ENCODE measurements at regions not wholly inside any gene's neighbourhood (a gene's known extent, or its start where the extent isn't known, plus 50 kb on each side); places are given as distances from the start of the nearest gene placed in this dataset.

DNA sequence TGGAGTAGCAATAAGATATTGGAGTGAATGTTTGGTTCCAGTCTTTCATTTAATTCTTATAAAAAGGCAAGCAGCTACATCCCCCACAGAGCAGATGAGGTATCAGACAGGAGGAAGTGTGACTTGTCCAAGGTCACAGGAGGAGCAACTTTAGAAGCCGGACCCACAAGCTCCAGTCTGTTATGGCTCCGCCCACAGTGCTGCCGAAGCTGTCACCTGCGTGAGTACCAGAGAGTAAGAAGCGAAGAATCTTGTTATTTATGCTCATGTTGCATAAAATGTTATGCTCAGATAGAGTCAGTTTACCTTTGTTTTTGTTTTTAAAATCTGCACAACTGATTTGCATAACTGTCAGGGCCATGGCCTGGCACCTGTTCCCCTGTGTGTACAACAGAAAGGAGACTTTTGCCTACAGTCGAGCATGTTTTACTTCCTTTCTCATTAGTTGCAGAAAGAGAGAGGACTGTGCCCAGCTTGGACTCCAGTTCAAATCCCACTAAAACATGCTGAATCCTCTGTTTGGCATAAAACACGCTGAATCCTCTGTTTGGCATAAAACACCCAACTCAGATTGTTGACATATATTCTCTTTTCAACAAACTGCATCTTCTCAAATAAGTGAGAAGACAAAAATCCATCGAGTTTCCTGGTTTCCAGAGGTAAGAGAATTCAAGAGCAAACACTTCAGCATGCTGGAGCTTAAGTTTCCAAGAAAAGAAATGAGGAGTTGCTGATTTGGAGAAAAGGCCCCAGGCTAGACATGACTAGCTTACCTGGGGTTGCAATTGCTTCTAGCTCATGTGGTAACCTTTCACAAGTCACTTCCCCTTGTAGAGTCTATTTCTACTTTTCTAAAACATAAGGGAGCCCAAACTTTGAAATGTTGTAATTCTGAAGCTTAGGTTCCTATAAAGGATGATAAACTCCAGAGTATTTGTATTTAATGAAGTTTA, 409.8 kb upstream of the ZMIZ1 start:
- H3K27ac ChIP-seq (ENCODE audit: poor library complexity, severe bottlenecking) = no peak overlapping the region
- no peaks in the 10 kb centered on the region for H3K4me1 ChIP-seq (ENCODE audit: insufficient read depth, poor library complexity, severe bottlenecking)
- H3K4me3 ChIP-seq (ENCODE audit: severe bottlenecking) = no peak overlapping the region
- DNase-seq (ENCODE audit: low spot score) (no peak), ATAC-seq (ENCODE audit: low read depth) (no peak)
- TF ChIP-seq, protein P1, sequence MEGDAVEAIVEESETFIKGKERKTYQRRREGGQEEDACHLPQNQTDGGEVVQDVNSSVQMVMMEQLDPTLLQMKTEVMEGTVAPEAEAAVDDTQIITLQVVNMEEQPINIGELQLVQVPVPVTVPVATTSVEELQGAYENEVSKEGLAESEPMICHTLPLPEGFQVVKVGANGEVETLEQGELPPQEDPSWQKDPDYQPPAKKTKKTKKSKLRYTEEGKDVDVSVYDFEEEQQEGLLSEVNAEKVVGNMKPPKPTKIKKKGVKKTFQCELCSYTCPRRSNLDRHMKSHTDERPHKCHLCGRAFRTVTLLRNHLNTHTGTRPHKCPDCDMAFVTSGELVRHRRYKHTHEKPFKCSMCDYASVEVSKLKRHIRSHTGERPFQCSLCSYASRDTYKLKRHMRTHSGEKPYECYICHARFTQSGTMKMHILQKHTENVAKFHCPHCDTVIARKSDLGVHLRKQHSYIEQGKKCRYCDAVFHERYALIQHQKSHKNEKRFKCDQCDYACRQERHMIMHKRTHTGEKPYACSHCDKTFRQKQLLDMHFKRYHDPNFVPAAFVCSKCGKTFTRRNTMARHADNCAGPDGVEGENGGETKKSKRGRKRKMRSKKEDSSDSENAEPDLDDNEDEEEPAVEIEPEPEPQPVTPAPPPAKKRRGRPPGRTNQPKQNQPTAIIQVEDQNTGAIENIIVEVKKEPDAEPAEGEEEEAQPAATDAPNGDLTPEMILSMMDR (IDR thresholded peaks at IDR 0.05; ENCODE audit: poor library complexity, severe bottlenecking) = no peak
- H3K36me3 ChIP-seq (ENCODE audit: low read depth) = no peaks in the 10 kb centered on the region
- H3K27me3 ChIP-seq (ENCODE audit: insufficient read depth, poor library complexity, severe bottlenecking) = peaks cover 7% of the 10 kb centered on the region
- H3K9me3 ChIP-seq (ENCODE audit: severe bottlenecking) = no peaks in the 10 kb centered on the region

DNA sequence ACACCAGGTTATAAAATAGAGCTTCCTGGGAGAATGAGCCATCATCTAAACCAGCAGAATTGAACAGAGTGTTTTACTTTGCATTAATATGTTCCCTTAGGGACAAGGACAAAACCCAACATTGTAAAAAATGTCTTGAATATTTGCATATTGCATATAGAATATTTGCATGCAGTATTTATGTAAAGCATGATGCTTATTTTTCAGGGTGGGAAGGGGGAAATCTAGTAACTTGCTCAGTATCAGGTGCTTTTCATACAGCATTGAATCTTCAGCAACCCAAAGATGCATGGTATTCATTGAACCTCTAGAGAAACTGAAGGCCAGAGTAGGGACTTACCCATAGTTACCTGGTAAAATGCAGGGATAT, 409.2 kb upstream of the ZMIZ1 start:
- no peak overlapping the region for H3K4me3 ChIP-seq (ENCODE audit: severe bottlenecking)
- TF ChIP-seq, protein P1 (IDR thresholded peaks at IDR 0.05; ENCODE audit: poor library complexity, severe bottlenecking) = no peak
- no peak overlapping the region for H3K27ac ChIP-seq (ENCODE audit: poor library complexity, severe bottlenecking)
- DNase-seq (ENCODE audit: low spot score) = no peak
- peaks cover under 1% of the 10 kb centered on the region for H3K27me3 ChIP-seq (ENCODE audit: insufficient read depth, poor library complexity, severe bottlenecking)
- no peaks in the 10 kb centered on the region for H3K9me3 ChIP-seq (ENCODE audit: severe bottlenecking)
- H3K36me3 ChIP-seq (ENCODE audit: low read depth) = no peaks in the 10 kb centered on the region
- no peaks in the 10 kb centered on the region for H3K4me1 ChIP-seq (ENCODE audit: insufficient read depth, poor library complexity, severe bottlenecking)
- ATAC-seq (ENCODE audit: low read depth) = no peak

DNA sequence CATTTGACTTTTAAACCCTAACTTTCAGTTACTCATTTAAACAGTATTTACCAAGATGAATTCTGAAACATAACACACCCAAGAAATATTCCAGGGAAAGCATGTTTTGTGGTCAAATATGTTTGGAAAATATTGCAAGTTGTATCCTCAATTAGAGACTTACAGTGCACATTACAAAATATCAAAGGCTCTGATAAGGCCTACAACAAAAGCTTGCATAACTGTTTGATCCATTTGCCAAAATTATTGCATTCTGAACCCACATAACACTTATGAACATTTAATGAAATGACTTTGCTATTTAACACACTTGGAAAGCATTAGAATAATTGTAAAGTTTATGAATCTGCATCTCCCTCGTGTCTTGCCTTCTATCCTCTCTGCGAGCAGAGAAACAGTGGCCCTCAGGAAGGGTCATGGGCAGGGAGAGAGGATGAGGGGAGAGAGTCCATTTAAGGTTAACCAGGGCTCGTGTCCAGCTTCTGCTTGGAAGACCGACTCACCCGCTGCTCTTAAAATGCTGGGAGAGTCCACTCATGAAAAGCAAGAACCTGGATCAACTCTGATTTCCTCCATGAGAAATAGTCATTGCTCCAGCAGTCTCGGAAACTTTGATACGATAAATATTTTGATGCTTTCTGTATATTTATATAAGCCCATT, 408.2 kb upstream of the ZMIZ1 start:
- H3K4me3 ChIP-seq (ENCODE audit: severe bottlenecking) = no peak overlapping the region
- TF ChIP-seq, protein P1 (IDR thresholded peaks at IDR 0.05; ENCODE audit: poor library complexity, severe bottlenecking) = no peak
- H3K27ac ChIP-seq (ENCODE audit: poor library complexity, severe bottlenecking) = no peak overlapping the region
- no peaks in the 10 kb centered on the region for H3K9me3 ChIP-seq (ENCODE audit: severe bottlenecking)
- H3K4me1 ChIP-seq (ENCODE audit: insufficient read depth, poor library complexity, severe bottlenecking) = no peaks in the 10 kb centered on the region
- no peaks in the 10 kb centered on the region for H3K36me3 ChIP-seq (ENCODE audit: low read depth)
- H3K27me3 ChIP-seq (ENCODE audit: insufficient read depth, poor library complexity, severe bottlenecking) = peaks cover 4% of the 10 kb centered on the region
- ATAC-seq (ENCODE audit: low read depth) (no peak), DNase-seq (ENCODE audit: low spot score) (no peak)

DNA sequence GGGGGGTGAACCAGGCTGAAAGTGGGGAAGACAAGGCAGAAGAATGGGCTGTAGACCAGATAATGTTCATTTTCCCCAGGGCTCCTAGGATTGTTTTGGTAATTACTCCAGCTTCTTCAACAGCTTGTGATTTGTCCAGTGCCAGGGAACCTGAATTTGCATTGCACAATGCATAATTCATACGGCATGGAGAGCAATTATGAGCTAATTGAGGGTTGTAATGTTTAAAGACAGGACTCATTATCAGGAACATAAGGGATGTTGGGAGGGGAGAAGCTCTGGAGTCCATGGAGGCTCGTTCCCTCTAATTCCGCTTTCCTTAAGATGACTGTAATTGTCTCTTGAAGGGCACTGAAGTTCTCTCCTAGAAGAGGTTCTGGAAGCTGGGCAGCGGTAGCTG, 405.0 kb upstream of the ZMIZ1 start:
- Histone ChIP-seq H3K27me3 (ENCODE audit: insufficient read depth, poor library complexity, severe bottlenecking) (peaks cover 10% of the 10 kb centered on the region), H3K4me1 (ENCODE audit: insufficient read depth, poor library complexity, severe bottlenecking) (no peaks in the 10 kb centered on the region), H3K4me3 (ENCODE audit: severe bottlenecking) (no peak overlapping the region), H3K9me3 (ENCODE audit: severe bottlenecking) (no peaks in the 10 kb centered on the region), H3K36me3 (ENCODE audit: low read depth) (no peaks in the 10 kb centered on the region), H3K27ac (ENCODE audit: poor library complexity, severe bottlenecking) (no peak overlapping the region)
- TF ChIP-seq, protein P1 (IDR thresholded peaks at IDR 0.05; ENCODE audit: poor library complexity, severe bottlenecking) = no peak
- DNase-seq (ENCODE audit: low spot score) = no peak
- ATAC-seq (ENCODE audit: low read depth) = no peak
